ENCODE measurements at regions not wholly inside any gene's neighbourhood (a gene's known extent, or its start where the extent isn't known, plus 50 kb on each side); places are given as distances from the start of the nearest gene placed in this dataset.
"Not testable (repeated sequence)": the region's sequence is repeated elsewhere in the genome, so short reads cannot be mapped to it uniquely, and the experiment has no call there.

GRCh38 chr6:56827908-56828649 is 126.8 kb upstream of the BEND6 start:
- peaks cover 43% of the 10 kb centered on the region for H3K4me1 Mint-ChIP-seq (ENCODE audit: low read depth, unreplicated experiment)
- DNase-seq (ENCODE audit: low read depth) (peak; percentile 31), FAIRE-seq (peak; percentile 78)
- no peaks in the 10 kb centered on the region for H3K4me1 ChIP-seq (ENCODE audit: insufficient read depth, low read length)
- no peak overlapping the region for H2AFZ ChIP-seq (ENCODE audit: low read depth, low read length)
- no peaks in the 10 kb centered on the region for H3K27me3 Mint-ChIP-seq (ENCODE audit: low read depth, unreplicated experiment)
- H3K9me3 ChIP-seq (ENCODE audit: insufficient read depth, low read depth, low read length), result no peaks in the 10 kb centered on the region
- no peak overlapping the region for H3K9ac ChIP-seq (ENCODE audit: low read length)
- no peak overlapping the region for H3K4me2 ChIP-seq (ENCODE audit: low read length)
- peak overlapping the region; percentile 80 for H3K27ac Mint-ChIP-seq (ENCODE audit: unreplicated experiment)
- no peaks in the 10 kb centered on the region for H3K9me3 Mint-ChIP-seq (ENCODE audit: unreplicated experiment)
- peaks cover 88% of the 10 kb centered on the region for H3K79me2 ChIP-seq (ENCODE audit: insufficient read depth, low read length)
- peaks cover 69% of the 10 kb centered on the region for H4K20me1 ChIP-seq (ENCODE audit: insufficient read depth, low read length)
- no peak overlapping the region for H3K27ac ChIP-seq (ENCODE audit: low read depth, low read length)
- H3K4me3 Mint-ChIP-seq (ENCODE audit: unreplicated experiment), result no peak overlapping the region
- H3K27me3 ChIP-seq (ENCODE audit: insufficient read depth, low read length), result no peaks in the 10 kb centered on the region
- peaks cover 2% of the 10 kb centered on the region for H3K36me3 Mint-ChIP-seq (ENCODE audit: low read depth, unreplicated experiment)
- H3K36me3 ChIP-seq (ENCODE audit: insufficient read depth, low read length), result no peaks in the 10 kb centered on the region
- TF ChIP-seq EZH2 (IDR thresholded peaks at IDR 0.05; ENCODE audit: insufficient read depth, low read length) (no peak), CTCF (IDR thresholded peaks at IDR 0.05; ENCODE audit: insufficient read depth, low read depth, low read length) (no peak)
- H3K4me3 ChIP-seq (ENCODE audit: insufficient read depth, low read depth, low read length), result no peak overlapping the region

GRCh38 chr6:56824431-56824830 is 130.5 kb upstream of the BEND6 start:
- DNase-seq (ENCODE audit: low read depth); H3K36me3 Mint-ChIP-seq (ENCODE audit: low read depth, unreplicated experiment); H3K9me3 ChIP-seq (ENCODE audit: insufficient read depth, low read depth, low read length); H2AFZ ChIP-seq (ENCODE audit: low read depth, low read length); H3K36me3 ChIP-seq (ENCODE audit: insufficient read depth, low read length); H3K4me1 ChIP-seq (ENCODE audit: insufficient read depth, low read length); FAIRE-seq; H3K4me3 ChIP-seq (ENCODE audit: insufficient read depth, low read depth, low read length); H3K27me3 ChIP-seq (ENCODE audit: insufficient read depth, low read length); H3K27me3 Mint-ChIP-seq (ENCODE audit: low read depth, unreplicated experiment); H3K4me3 Mint-ChIP-seq (ENCODE audit: unreplicated experiment); H3K9ac ChIP-seq (ENCODE audit: low read length); H3K27ac ChIP-seq (ENCODE audit: low read depth, low read length); H3K9me3 Mint-ChIP-seq (ENCODE audit: unreplicated experiment); H3K4me2 ChIP-seq (ENCODE audit: low read length): not testable (repeated sequence)
- Histone ChIP-seq H3K79me2 (ENCODE audit: insufficient read depth, low read length) (peaks cover 88% of the 10 kb centered on the region), H4K20me1 (ENCODE audit: insufficient read depth, low read length) (peaks cover 77% of the 10 kb centered on the region)
- Mint-ChIP-seq H3K27ac (ENCODE audit: unreplicated experiment) (peak overlapping the region; percentile 47), H3K4me1 (ENCODE audit: low read depth, unreplicated experiment) (peaks cover 39% of the 10 kb centered on the region)

GRCh38 chr6:56821005-56821432 is 133.9 kb upstream of the BEND6 start:
- Mint-ChIP-seq H3K9me3 (ENCODE audit: unreplicated experiment) (no peaks in the 10 kb centered on the region), H3K4me1 (ENCODE audit: low read depth, unreplicated experiment) (peaks cover 26% of the 10 kb centered on the region), H3K27ac (ENCODE audit: unreplicated experiment) (peak overlapping the region; percentile 3), H3K27me3 (ENCODE audit: low read depth, unreplicated experiment) (no peaks in the 10 kb centered on the region), H3K36me3 (ENCODE audit: low read depth, unreplicated experiment) (no peaks in the 10 kb centered on the region), H3K4me3 (ENCODE audit: unreplicated experiment) (no peak overlapping the region)
- H3K27me3 ChIP-seq (ENCODE audit: insufficient read depth, low read length), result no peaks in the 10 kb centered on the region
- peaks cover 74% of the 10 kb centered on the region for H4K20me1 ChIP-seq (ENCODE audit: insufficient read depth, low read length)
- H3K36me3 ChIP-seq (ENCODE audit: insufficient read depth, low read length), result no peaks in the 10 kb centered on the region
- no peak overlapping the region for H3K4me2 ChIP-seq (ENCODE audit: low read length)
- H3K4me3 ChIP-seq (ENCODE audit: insufficient read depth, low read depth, low read length), result no peak overlapping the region
- no peak for TF ChIP-seq CTCF (IDR thresholded peaks at IDR 0.05; ENCODE audit: insufficient read depth, low read depth, low read length)
- no peak for TF ChIP-seq EZH2 (IDR thresholded peaks at IDR 0.05; ENCODE audit: insufficient read depth, low read length)
- no peaks in the 10 kb centered on the region for H3K9me3 ChIP-seq (ENCODE audit: insufficient read depth, low read depth, low read length)
- H3K79me2 ChIP-seq (ENCODE audit: insufficient read depth, low read length), result peaks cover 88% of the 10 kb centered on the region
- H3K9ac ChIP-seq (ENCODE audit: low read length), result no peak overlapping the region
- DNase-seq (ENCODE audit: low read depth) (no peak), FAIRE-seq (no peak)
- H2AFZ ChIP-seq (ENCODE audit: low read depth, low read length), result no peak overlapping the region
- H3K4me1 ChIP-seq (ENCODE audit: insufficient read depth, low read length), result no peaks in the 10 kb centered on the region
- no peak overlapping the region for H3K27ac ChIP-seq (ENCODE audit: low read depth, low read length)

Measured in astrocyte (in vitro differentiated cells and primary cell).